ENCODE measurements at regions not wholly inside any gene's neighbourhood (a gene's known extent, or its start where the extent isn't known, plus 50 kb on each side); places are given as distances from the start of the nearest gene placed in this dataset.

DNA sequence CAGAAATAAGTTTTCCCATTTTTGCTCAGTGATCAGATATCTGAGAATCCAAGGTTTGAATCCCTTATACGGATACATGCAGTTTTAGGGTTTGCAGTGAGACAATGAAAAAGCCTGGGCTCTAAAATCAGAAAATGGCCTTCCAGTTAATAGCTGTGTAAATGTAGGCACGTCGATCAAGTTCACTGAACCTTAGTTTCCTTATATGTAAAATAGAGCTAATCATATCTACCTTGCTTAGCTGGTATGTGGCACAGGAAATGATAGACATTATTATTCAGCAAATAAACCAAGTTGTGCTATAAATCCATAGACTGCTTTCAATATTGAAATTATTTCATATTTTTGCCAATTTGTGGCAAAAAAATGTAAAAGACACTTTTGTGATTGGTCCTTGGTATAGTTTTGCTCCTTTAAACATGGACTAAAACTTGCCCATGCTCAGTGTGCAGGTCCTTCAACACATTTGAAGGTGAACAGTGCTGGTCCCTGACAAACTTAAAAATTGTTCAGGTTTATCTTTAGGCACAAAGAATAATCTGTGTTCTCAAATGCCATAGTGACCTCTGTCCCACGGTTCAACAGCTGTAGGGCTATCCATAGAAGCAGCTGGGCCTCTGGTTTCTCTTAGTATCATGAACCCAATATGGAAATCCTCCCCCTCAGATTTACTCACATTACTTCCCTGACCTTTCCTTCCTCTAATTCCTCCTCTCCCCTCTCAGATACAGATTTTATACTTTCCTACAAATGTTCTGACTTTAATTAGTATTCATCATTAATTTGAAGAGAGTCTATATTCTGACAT is 51.0 kb downstream of the CCDC54 start:
- intact Hi-C loops (cut with DNase I), result no loop called here
- Histone ChIP-seq H3K4me3 (no peak overlapping the region), H3K36me3 (no peaks in the 10 kb centered on the region), H3K27me3 (no peaks in the 10 kb centered on the region), H3K4me1 (peaks cover 16% of the 10 kb centered on the region), H3K9me3 (no peaks in the 10 kb centered on the region), H3K27ac (no peak overlapping the region)
- DNase-seq (ENCODE audit: extremely low spot score in 2 of 2), result no peak
- TF ChIP-seq POLR2AphosphoS5 (IDR thresholded peaks at IDR 0.05; ENCODE audit: insufficient read depth in 1 of 2, low read depth in 1 of 2) (no peak), POLR2A (IDR thresholded peaks at IDR 0.05) (no peak)
- TF ChIP-seq, protein P1, sequence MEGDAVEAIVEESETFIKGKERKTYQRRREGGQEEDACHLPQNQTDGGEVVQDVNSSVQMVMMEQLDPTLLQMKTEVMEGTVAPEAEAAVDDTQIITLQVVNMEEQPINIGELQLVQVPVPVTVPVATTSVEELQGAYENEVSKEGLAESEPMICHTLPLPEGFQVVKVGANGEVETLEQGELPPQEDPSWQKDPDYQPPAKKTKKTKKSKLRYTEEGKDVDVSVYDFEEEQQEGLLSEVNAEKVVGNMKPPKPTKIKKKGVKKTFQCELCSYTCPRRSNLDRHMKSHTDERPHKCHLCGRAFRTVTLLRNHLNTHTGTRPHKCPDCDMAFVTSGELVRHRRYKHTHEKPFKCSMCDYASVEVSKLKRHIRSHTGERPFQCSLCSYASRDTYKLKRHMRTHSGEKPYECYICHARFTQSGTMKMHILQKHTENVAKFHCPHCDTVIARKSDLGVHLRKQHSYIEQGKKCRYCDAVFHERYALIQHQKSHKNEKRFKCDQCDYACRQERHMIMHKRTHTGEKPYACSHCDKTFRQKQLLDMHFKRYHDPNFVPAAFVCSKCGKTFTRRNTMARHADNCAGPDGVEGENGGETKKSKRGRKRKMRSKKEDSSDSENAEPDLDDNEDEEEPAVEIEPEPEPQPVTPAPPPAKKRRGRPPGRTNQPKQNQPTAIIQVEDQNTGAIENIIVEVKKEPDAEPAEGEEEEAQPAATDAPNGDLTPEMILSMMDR (IDR thresholded peaks at IDR 0.05), result no peak

DNA sequence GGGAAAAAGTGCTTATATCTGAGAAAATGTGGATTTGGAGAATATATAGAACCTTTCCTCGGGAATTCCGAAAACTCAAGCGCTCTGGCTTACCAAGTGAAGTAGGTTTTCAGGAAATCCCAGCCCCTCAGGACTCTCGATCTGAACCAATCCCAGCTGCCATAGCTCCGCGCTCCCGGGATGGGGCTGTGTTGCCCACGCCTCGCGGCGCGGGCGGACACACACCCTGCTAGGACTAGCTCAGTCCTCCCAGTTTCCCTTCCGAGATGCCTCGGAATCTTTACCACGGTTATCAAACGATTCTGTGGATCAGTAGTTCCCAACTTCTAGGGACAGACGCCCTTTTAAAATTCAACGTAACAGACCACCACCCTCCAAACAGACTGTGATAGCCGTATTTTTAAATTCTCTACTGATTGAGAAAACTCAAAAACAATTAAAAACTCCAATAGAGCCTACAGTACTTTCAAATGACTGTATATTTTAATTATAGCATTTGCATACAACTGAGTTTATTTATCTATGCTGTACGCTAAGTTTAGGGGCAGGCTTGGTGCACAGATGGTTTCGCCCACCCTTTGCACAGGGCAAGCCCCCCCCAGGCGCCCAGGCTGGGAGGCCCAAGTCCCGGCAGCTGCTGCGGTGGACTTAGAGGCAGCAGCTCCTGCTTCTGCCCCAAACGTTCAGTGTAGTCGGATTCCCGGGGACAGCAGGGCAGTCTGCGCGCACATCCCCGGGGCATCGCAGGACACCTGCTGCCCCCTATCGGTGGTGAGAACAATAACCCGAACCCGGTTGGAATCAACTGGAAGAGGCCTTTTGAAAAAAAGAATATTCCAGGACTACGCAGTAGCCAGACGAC is 52.3 kb downstream of the CCDC54 start:
- Histone ChIP-seq H3K4me3 (peak overlapping the region; percentile 82 to 91), H3K27me3 (no peaks in the 10 kb centered on the region), H3K36me3 (no peaks in the 10 kb centered on the region), H3K27ac (peak overlapping the region; percentile 95), H3K4me1 (peaks cover 16% of the 10 kb centered on the region), H3K9me3 (no peaks in the 10 kb centered on the region)
- TF ChIP-seq, protein P1 (IDR thresholded peaks at IDR 0.05), result peak; percentile 36 to 85 (median 81)
- no peak for TF ChIP-seq POLR2A (IDR thresholded peaks at IDR 0.05)
- peak; percentile 47 to 71 for TF ChIP-seq POLR2AphosphoS5 (IDR thresholded peaks at IDR 0.05; ENCODE audit: insufficient read depth in 1 of 2, low read depth in 1 of 2)
- intact Hi-C loops (cut with DNase I), result loop anchor here (10.0 kb wide), 2 partner anchors 95 to 185 kb away; partner anchors contain the start of gene BBX
- DNase-seq (ENCODE audit: extremely low spot score in 2 of 2), result no peak

DNA sequence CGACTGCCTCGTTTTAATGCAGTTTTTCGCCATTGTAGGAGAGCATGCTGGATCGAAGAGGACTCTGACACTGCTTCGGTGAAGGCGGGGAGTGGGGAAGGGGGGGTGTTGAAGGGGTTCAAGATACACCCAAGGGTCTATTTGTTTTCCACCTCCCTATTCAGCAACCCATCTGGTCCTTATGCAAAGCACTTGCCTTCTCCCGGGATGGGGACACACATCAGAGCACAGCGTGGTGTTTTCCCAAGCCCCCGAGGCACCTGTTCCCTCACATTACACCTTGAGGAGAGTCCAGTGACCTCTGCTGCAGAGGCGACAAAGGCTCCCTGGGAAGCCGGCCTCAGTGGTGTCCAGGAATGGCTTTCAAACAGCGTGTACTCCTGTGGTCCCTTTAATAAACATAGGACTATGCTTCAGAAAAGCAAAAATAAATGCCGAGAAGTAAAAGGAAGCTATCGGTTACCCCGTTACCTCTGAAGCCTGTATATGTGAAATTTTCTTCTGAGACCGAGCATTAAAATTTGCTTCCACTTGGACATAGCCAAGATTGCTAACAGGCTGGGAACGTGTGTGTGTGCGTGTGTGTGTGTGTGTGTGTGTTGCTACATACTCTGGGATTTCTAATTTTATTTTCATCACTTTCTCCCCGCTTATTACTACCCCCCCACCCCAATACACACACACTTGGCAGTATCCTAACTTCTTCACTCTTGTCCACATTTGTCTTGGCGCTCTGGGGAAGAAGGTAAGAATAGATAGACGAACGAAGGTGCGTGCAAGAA is 53.2 kb downstream of the CCDC54 start:
- no peak for DNase-seq (ENCODE audit: extremely low spot score in 2 of 2)
- intact Hi-C loops (cut with DNase I), result loop anchor here (10.0 kb wide), 2 partner anchors 94 to 186 kb away; partner anchors contain the start of gene BBX

DNA sequence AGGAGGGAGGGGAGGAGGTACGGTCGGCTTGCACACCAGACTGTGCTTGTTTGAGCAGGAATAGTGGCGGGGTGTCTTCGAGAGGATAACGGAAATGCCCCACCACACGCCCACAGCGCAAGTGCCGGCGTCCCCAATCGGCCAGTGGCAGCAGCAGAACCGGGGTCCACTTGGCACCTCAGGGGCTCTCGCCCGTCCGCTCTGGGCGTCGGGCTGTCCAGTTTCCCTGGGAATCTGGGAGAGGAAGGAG is 53.7 kb downstream of the CCDC54 start:
- TF ChIP-seq POLR2A (IDR thresholded peaks at IDR 0.05) (no peak), POLR2AphosphoS5 (IDR thresholded peaks at IDR 0.05; ENCODE audit: insufficient read depth in 1 of 2, low read depth in 1 of 2) (no peak)
- TF ChIP-seq, protein P1 (IDR thresholded peaks at IDR 0.05), result no peak
- intact Hi-C loops (cut with DNase I), result loop anchor here (10.0 kb wide), 2 partner anchors 94 to 186 kb away; partner anchors contain the start of gene BBX
- no peak for DNase-seq (ENCODE audit: extremely low spot score in 2 of 2)
- Histone ChIP-seq H3K4me1 (peaks cover 16% of the 10 kb centered on the region), H3K9me3 (no peaks in the 10 kb centered on the region), H3K4me3 (peak overlapping the region; percentile 82 to 91), H3K27me3 (no peaks in the 10 kb centered on the region), H3K36me3 (no peaks in the 10 kb centered on the region), H3K27ac (peak overlapping the region; percentile 95)

More for the DNA sequence above, 53.2 kb downstream of the CCDC54 start:
- Histone ChIP-seq H3K4me3 (peak overlapping the region; percentile 82 to 91), H3K27ac (peak overlapping the region; percentile 95), H3K36me3 (no peaks in the 10 kb centered on the region), H3K4me1 (peaks cover 16% of the 10 kb centered on the region), H3K9me3 (no peaks in the 10 kb centered on the region), H3K27me3 (no peaks in the 10 kb centered on the region)
- TF ChIP-seq POLR2A (IDR thresholded peaks at IDR 0.05) (no peak), POLR2AphosphoS5 (IDR thresholded peaks at IDR 0.05; ENCODE audit: insufficient read depth in 1 of 2, low read depth in 1 of 2) (no peak)
- TF ChIP-seq, protein P1 (IDR thresholded peaks at IDR 0.05), result no peak
